Fibroblast of skin of left biceps (primary cell): ENCODE measurements at regions not wholly inside any gene's neighbourhood (a gene's known extent, or its start where the extent isn't known, plus 50 kb on each side); places are given as distances from the start of the nearest gene placed in this dataset.

Source experiments
- DNase-seq, 2 experiments: peaks; one replicate each; pipeline ENCODE4 v3.0.0-alpha.2; 2013; ENCODE audit warnings: low read depth in 2 of 2

DNA sequence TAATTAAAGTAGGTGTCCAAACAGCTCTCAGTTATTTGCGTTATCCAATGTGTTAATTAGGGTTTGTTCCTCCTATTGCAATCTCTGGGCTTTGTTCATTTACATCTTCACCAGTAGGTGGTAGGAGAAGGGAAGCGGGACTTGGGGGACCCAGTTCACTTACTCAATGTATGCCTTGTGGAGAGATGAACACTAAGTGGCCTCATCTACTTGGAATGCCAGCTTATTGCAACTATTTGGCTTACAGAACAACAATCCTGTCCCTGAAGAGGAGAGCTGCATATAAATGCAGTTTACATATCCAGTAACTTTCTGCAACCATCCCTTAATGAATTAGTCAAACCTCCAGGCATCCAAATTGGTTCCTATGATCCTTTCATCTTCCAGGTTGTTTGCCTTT, 417.1 kb upstream of the CCDC196 start:
- no peak for DNase-seq

DNA sequence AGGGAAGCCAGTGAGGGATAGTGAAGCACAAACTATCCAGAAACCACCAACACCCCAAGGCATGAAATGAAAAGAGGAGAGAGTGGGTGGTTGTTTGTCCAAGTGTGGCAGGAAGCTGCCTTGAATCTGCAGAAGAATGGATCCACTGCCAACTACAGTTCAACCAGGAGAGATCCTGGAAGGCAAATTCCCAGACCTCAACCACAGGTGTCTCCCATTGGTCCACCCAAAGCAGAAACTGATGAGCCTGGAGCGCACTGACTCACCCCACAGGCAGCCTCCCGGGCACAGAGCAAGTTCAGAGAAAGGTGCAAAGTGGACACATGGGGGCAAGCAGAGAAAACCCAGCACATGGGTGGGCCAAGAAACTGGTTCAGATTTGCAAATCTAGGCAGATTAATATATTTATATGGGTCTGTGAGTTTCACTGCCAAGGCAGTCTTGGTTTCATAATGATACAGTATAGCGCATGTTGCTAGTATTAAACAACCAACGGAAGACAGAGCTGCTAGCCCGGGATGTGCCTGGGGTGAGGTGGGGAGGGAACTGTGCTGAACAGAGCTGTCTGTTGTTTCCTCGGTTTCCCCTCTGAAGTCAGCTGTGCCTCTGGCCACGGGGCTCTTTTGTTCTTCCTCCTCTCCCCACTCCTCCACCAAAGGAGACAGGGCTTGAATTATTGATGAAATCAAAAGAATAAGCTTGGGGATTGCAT, 416.2 kb upstream of the CCDC196 start:
- no peak for DNase-seq

DNA sequence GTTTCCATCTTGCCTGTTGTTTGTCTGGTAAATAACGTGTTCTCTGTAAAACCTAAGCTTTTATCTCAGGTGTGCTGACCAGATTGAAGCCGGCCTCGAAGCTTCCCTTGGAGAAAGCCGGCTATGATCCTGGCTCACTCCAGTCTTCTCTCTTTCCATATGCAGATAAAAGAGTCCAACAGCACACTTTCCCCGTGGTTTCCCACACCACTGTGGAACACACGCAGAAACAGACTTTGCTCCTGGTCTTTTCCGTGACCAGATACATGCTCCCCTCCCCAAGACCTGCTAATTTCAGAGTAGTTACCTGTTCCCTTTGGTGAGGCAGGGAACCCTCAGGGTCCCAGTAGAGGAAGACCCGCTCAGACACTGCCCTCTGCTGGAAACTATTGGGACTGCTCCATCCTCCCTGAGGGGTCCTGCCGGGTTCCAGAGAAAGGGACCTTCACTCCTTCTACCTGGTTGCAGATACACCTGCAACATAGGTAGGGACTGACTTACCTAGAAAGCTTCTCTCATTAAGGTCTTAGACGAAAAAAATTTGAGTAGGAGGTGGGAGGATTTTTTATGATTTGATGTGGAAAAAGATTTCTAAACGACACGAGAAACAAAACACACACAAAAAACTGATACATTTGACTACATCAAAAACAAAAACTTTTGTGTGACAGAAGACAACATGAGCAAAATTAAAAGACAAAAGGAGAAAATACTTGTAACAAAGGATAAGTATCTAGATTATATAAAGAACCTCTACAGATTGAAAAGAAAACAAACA, 415.4 kb upstream of the CCDC196 start:
- DNase-seq, result no peak

DNA sequence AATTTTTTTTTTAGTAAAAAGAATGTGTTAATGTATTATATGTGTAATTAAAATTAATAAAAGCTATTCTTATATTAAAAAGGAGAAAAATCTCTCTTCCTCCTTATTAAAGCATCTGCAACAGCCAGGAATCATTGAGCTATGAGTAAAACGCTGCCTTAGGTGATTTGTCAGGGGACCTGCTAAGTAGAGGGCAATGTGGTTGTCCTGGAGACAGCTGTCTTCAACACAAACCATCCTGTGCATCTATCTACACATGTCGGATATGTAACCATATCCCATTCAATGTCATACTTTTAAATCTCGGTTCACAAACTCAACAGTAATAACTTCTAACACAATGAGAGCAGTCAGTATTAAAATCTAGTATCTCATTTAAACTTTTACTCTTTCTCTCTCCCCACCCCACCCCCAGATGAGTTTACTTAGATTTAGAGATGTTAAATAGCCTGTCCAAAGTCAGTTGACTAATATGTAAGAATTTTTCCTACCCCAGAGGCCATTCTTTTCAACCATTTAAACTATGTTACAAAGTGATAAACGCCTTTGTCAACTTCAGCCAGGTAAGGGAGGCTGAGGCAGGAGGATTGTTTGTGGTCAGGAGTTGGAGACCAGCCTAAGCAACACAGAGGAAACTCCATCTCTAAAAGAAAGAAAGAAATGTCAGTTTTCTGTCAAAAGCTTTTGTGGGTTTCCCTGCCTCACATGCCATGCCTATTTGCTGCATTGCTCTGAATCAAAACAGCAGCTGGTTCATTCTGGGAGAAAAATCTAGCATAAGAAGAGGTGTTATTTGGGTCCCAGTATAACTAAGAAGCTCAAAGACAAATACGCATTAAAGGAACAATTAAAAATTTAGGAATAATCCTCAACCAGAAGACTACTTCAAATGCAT, 413.7 kb upstream of the CCDC196 start:
- DNase-seq, result no peak

DNA sequence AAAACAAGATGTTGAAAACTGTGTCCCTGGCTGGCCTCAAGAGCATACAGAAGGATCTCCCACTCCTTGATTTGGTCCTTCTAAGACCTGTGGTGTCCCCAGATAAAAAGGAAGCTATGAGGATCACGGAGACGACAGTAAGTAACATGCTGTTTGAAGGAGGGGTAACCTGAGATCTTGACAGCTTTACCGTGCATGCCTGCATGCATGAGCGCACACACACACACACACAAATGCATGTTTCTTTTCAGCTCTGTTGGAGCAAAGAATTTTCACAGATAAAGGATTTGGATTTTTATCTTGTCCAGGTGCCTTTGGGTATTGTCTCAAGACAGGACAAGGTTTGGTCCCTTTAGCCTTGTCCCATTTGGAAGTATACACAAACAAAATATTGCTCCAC, 411.6 kb upstream of the CCDC196 start:
- DNase-seq, result no peak

DNA sequence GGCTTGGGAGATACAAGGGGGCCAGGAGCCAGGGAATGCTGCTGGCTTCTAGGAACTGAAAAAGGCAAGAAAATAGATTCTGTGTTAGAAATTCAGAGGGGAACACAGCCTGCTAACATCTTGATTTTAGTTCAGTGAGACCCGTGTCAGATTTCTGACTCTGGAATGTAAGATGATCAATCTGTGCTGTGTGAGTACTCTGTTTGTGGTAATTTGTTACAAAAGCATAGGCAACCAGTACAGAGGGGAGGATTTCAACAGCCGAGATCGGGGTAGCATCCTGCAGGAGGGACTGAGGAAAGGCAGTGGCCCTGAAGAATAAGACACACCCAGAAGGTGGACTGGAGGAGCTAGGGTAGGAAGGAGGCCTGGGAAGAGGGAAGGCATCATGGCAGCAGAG, 410.0 kb upstream of the CCDC196 start:
- peak in 1 of 2 experiments; percentile 32 for DNase-seq

DNA sequence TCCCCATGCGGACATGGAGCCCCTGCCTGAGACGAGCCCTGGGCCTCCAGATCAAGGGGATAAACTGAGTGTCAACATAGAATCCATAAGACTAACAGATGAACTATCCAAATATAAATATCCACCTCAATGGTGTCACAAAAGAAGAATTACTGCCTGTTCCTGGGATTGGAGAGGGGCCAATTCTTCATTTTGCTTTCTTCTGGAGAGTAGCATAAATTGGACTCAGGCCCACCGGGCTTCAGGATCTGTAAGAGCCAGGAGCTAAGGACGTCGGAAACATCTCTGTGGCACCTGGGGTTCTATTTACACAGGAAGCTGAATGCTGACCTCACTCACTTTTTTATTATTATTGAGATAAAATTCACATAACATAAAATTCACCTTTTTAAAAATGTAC, 408.2 kb upstream of the CCDC196 start:
- no peak for DNase-seq

DNA sequence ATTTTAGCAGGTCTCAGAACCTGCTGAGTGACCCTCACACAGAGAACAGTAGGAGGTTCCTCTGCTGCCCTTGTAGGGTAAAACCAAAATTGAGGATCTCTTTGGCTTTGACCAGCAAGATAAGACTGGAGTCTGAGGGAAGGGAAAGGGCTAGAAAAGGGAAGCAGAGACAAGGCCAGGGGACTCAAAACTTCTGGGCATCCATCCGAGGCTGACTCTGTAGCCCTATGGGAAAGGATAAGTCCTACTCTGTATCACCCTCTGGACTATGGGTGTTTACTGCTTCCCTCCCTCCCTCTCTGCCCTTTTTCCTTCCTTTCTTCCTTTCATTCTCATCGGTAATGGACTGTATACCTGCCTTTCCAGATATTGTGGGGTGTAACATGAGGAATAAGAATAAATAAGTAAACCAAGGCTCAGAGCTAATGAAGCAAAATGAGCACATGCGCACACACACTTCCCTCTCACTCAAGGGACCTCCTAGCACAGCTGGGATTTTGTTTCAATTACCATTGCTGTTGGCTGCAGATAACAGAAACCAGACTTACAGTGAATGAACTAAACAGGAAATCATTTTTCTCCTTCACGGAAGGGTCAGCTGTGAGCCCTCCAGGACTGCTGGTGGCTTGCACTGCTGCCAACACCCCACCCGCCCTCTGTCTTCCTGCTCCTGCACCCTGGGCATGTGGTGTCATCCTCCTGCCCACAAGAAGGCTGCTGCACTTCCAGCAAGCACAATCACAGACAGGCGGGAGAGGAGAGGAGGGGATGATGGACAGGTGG, 404.4 kb upstream of the CCDC196 start:
- no peak for DNase-seq

DNA sequence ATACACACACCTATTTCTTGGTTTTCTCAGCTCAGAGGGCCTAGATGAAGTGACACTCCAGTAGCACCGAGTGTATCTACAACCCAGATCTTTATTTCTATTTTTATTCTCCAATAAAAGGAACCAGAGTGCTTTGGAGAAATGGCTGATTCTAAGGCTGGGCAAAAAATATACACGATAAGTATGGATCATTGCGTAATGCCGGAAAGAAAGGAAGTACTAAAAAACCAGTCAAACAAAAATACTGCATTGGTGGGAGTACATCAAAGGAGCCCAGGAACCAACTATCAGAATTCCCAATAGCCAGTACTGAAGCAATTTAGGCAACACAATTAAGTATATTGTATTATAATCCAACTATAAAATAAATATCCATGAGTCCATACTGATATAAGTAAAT, 400.9 kb upstream of the CCDC196 start:
- DNase-seq, result no peak

DNA sequence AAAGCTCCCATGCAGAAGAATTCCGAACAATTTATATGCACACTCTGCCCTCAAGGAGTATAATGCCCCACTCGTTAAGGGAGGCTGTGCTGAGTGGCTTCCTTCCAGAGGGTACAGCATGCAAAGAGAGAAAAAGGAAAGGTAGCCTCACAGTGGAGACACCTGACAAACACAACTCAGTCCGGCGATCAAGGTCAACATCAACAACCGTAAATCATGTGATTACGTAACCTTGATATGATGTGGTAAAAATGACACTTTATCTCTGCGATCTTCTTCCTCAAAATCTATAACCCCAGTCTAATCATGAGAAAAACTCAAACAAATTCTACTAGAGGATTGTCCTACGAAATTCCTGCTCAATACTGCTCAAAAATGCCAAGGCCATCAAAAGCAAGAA, 400.5 kb upstream of the CCDC196 start:
- DNase-seq, result no peak

DNA sequence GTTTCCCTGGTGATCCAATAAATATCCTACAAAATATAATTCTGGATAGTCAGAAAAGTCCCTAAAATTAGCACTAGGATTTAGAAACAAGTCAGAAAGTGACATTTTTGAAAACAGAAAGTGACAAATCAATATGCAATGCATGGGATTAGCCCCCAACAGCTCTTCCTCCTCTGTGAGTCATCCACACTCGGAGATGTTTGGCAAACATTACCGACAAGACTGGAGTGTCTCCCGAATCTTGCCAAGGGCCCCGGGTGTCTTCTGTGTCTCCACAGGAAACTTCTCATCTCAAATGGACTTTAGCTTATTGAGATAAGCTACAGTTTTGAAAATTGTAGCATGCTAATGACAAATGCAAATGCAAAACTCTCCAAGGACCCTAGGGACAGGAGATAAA, 398.9 kb upstream of the CCDC196 start:
- peak in 1 of 2 experiments; percentile 49 for DNase-seq

DNA sequence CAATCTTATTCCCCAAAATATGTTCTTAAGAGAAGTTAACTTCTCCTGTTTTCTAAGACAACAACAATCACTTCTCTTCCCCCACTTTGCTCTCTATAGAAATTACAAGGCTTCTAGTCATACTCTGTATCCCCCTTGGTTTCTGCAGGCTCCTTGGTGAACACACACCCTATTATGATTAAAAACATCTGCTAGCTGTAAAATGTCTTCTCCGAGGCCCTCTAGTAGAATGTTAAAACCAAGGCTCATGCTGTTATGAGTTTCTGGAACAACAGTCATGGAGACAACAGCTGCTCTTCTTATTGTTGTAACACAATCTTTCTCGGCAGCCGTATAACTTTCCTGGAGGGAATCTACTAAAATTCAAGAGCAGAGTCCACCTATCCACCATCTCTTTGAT, 397.5 kb upstream of the CCDC196 start:
- peak; percentile 60 to 68 for DNase-seq

DNA sequence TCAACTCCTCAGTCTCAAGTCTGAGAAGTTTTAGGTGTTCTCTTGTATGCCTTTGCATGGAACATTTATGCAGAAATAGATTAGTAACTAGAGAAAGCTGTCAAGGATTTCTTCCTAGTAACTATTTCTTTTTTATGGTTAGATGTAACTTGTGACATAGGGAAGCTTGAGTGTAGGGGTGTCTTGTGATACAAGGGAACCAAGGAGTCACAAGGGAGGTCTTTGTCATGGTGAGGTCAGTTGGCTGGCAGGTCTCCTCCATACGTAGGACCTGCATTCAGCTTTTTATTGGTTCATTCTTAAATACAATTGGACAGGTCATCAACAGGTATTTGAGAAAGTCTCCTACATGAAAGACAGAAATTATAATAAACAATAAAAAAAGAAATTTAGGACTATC, 394.0 kb upstream of the CCDC196 start:
- no peak for DNase-seq

DNA sequence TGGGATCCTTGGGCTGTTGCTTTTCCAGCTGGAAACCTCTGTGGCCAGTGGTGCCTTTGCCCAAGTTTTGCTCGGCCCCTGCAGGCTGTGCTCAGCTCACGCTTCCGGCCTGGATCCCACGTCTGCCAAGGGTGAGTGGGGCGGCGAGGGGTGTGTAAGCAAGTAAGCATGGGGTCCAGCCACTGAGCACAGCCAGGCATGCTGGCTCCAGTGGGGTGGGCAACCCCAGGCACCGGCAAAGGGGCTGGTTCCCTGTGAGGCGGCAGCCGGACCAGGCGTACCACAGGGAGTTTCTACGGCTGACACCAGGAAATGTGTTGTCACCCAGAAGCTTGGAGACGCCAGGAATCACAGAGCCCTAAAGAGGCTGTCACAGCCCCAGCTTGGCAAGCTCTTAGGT, 393.4 kb upstream of the CCDC196 start:
- DNase-seq, result no peak

DNA sequence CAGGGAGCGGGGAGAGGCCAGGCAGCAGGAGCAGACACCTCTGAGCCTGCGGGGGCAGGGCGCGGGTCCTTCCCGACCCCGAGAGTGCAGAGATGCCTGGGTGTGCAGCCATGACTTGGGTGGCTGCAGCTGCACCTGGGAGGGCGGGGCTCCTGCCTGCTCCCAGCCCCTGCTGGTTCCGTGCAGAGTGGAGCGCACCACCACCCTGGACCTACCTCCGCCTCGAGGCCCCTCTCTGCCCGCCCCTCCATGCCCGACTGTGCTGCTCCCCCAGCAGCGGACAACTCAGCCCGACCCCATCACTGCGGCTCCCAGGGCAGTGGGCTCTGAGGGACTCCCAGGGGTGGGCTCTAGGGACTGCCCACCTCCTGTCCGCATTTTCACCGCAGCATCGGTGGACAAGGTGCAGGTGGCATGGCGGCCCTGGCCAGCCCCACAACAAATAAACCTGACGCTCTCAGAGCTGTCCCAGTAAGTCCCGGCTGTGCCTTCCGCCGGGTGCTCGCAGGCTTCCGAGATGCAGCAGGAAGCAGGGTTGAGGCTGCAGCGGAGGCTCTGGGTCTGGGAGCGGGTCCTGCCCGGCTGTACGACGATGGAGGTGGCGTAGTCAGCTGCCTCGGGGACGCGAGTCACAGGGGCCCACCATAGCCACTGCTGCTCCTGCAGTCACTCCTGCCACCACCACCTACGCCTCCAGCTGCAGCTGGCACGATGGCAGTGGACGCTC, 392.0 kb upstream of the CCDC196 start:
- DNase-seq, result no peak

DNA sequence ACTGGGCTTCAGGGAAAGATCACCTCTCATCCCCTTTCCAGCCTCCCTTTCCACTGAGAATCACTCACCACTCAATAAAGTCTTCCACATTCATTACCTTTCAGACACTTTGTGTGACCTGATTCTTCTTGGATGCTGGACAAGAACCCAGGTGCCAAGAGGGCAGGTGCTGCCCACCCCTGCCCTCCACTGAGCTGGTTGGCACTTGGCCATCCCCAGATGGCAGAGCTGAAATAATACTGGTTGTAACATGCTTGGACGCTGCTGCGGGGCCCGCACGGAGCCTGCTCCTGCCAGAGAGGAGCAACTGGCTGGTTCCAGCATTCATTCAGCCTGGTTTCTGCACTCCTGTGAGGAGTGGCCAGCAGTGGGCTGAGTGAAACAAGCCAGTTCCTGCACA, 386.7 kb upstream of the CCDC196 start:
- DNase-seq, result no peak

DNA sequence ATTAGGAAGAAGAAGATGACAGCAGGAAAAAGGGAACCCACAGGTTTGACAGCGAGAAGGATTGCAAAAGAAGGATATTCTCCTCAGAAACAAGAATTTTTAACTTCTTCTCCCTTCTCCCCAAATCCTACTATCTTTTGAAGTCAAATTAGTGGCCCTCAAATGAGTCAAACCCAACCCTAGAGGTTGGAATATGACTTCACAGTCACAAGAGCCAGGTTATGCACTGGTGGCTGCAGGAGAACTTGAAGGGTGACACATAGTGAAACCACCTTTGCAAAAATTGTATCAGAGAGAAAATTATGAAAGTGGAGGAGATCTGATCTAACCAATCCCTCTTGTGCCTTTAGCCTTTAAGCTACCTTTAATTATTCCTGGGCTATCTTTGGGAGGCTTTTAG, 386.2 kb upstream of the CCDC196 start:
- no peak for DNase-seq

DNA sequence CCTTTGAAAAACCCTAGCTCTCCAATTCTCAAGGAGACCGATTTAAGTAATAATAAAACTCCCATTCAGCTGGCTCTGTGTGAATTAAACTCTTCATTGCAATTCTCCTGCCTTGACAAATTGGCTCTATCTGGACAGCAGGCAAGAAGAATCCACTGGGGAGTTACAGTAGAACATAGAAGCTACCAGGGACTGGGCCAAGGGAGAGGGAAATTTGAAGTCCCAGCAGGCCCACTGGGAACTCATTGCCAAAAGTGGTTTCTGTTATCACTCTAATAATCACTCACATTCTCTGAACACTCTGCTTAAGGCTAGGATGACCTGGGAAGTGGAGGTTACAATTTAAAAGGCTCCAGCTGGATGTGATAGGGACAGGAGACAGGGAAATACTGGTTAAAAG, 384.5 kb upstream of the CCDC196 start:
- no peak for DNase-seq

DNA sequence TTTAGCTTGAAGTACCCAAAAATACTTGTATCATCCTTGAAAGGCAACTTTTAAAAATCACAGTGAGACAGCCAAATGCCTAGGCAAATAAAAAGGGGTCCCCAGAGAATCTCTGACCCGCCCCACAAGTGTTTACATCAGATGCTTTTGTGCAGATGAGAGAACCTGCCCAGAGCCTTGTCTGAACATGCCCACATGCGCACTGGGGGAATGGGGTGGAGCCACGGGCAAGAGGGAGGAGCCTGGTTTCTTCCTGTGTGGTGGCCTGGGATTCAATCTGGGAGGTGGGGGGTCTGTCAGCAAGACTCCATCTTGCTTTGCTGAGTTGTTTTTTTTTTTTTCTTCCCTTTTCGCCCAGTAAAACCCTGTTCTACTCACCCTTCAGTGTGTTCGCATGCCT, 381.7 kb upstream of the CCDC196 start:
- no peak for DNase-seq

DNA sequence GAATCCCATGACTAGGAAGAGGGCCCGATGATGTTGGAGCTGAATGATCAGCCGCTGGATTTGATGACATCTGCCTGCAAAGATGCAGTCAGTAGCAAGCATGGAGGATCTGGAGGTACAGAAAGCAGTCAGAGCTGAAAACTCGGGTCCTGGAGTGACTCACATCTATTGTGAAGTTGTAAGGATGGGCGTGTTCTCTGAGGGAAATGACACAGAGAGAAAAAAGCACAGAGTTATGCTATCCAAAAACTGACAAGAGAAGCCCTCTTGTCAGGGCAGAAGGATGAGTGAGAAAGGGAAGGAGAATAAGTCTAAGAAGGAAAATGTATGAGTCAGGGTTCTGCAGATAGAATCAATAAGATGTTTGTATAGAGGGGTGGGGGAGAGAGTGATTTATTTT, 380.4 kb upstream of the CCDC196 start:
- peak; percentile 24 to 26 for DNase-seq

DNA sequence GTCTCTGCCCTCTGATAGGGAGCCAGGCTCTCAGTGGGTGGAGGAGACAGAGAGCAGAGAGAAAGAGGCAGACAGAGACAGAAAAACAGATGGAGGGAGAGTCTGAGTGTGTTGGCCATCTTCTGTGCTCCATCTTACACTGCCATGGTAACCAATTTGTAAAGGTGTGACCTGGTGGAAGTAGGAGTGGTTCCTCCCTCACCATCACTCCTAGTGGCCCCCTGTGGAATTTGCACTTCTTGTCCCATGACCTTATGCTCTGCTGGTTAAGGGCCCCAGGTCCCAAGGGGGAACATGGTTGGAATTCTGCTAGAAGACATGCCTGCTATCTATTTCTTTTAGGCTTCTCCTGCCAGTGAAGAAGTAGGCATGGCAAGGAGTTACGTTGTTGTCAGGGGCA, 376.7 kb upstream of the CCDC196 start:
- no peak for DNase-seq
